Esophagus muscularis mucosa (tissue), 4 donors: ENCODE measurements at regions not wholly inside any gene's neighbourhood (a gene's known extent, or its start where the extent isn't known, plus 50 kb on each side); places are given as distances from the start of the nearest gene placed in this dataset.

Experiments used
- DNase-seq: peaks from one replicate; pipeline ENCODE4 v3.0.0-alpha.2; 2017; ENCODE audit errors: extremely low spot score
- H3K27ac ChIP-seq, 4 donors: fragments of 200-600 bp; sonication (generic); replicated peaks in 1 of 4; 1 replicate in 3 of 4; 2 replicates in 1 of 4; pipeline ENCODE4 v1.5.1; 2016 to 2019; ENCODE audit warnings: mild to moderate bottlenecking in 1 of 4
- H3K27me3 ChIP-seq, 4 donors: fragments of 200-600 bp; sonication (generic); one replicate each; pipeline versions ENCODE4 v1.5.1 to v1.6.0; 2016 to 2019
- H3K36me3 ChIP-seq, 4 donors: fragments of 200-600 bp; sonication (generic); one replicate each; pipeline ENCODE4 v1.5.1; 2016 to 2019
- H3K4me1 ChIP-seq, 4 donors: fragments of 200-600 bp; sonication (generic); one replicate each; pipeline ENCODE4 v1.5.1; 2016 to 2019
- H3K4me3 ChIP-seq, 4 donors: fragments of 200-600 bp; sonication (generic); 1 replicate in 2 of 4; 2 replicates in 2 of 4; pipeline ENCODE4 v1.5.1; 2016 to 2019; ENCODE audit warnings: mild to moderate bottlenecking in 4 of 4, moderate library complexity in 1 of 4
- H3K9me3 ChIP-seq, 4 donors: fragments of 200-600 bp; sonication (generic); 1 replicate in 3 of 4; 2 replicates in 1 of 4; pipeline ENCODE4 v1.5.1; 2016 to 2019
- CTCF ChIP-seq, 3 experiments: fragments of 200-600 bp in 2 of 3; fragments of 450-650 bp in 1 of 3; sonication (generic) in 2 of 3; IDR thresholded peaks; one replicate each; pipeline ENCODE4 v1.5.1; 2017 to 2019; ENCODE audit warnings: antibody characterized with exemption in 3 of 3, mild to moderate bottlenecking in 2 of 3, moderate library complexity in 1 of 3
- EP300 ChIP-seq: sonication (generic); formaldehyde crosslinking; IDR thresholded peaks from one replicate; pipeline ENCODE4 v1.6.1; 2017; ENCODE audit warnings: antibody characterized with exemption
- POLR2A ChIP-seq: fragments of 450-650 bp; IDR thresholded peaks from one replicate; pipeline ENCODE4 v1.6.1; 2017; ENCODE audit warnings: antibody characterized with exemption, moderate library complexity, mild to moderate bottlenecking, low read depth
- POLR2AphosphoS5 ChIP-seq, 2 donors: sonication (generic); formaldehyde crosslinking; IDR thresholded peaks; one replicate each; pipeline ENCODE4 v1.6.1; 2017; ENCODE audit warnings: antibody characterized with exemption in 2 of 2
- WGBS: methylation state at CpG from one replicate; pipeline ENCODE4 v1.1.5; 2018; 5-methylcytosine and 5-hydroxymethylcytosine counted together
- intact Hi-C: fragments of 100-400 bp; cut with DNase I; formaldehyde crosslinking; loops from one replicate; pipeline ENCODE4 v1.15.1; 2023

GRCh38 chr16:63904182-63904581 is 1217.7 kb downstream of the CDH11 start:
- H3K27ac ChIP-seq: no peak overlapping the region
- H3K36me3 ChIP-seq: no peaks in the 10 kb centered on the region
- H3K4me3 ChIP-seq: no peak overlapping the region
- TF ChIP-seq CTCF (IDR thresholded peaks at IDR 0.05): no peak
- no peak for TF ChIP-seq EP300
- no peak for TF ChIP-seq POLR2A
- TF ChIP-seq POLR2AphosphoS5 (IDR thresholded peaks at IDR 0.05): no peak
- intact Hi-C loops: no loop called here
- H3K27me3 ChIP-seq: no peaks in the 10 kb centered on the region
- no peak for DNase-seq
- no peaks in the 10 kb centered on the region for H3K4me1 ChIP-seq
- no peaks in the 10 kb centered on the region for H3K9me3 ChIP-seq

- H3K4me3 ChIP-seq: no peak overlapping the region
- DNase-seq: no peak
- no peak for TF ChIP-seq POLR2A
- no peaks in the 10 kb centered on the region for H3K36me3 ChIP-seq
- intact Hi-C loops: no loop called here
- no peaks in the 10 kb centered on the region for H3K4me1 ChIP-seq
- H3K9me3 ChIP-seq: no peaks in the 10 kb centered on the region
- no peak overlapping the region for H3K27ac ChIP-seq
- H3K27me3 ChIP-seq: no peaks in the 10 kb centered on the region
- WGBS: 87% methylated on average over 2 of the region's 2 CpGs
Measured at GRCh38 chr16:63896383-63897109, 1225.3 kb downstream of the CDH11 start.

- intact Hi-C loops: no loop called here
- DNase-seq: no peak
- H3K27ac ChIP-seq: no peak overlapping the region
- H3K9me3 ChIP-seq: no peaks in the 10 kb centered on the region
- peaks cover 0 to 14% (median 10%) of the 10 kb centered on the region in 4 donors for H3K4me1 ChIP-seq
- no peak overlapping the region for H3K4me3 ChIP-seq
- no peak for TF ChIP-seq CTCF (IDR thresholded peaks at IDR 0.05)
- TF ChIP-seq EP300: no peak
- no peak for TF ChIP-seq POLR2AphosphoS5 (IDR thresholded peaks at IDR 0.05)
- TF ChIP-seq POLR2A: no peak
- H3K36me3 ChIP-seq: no peaks in the 10 kb centered on the region
- H3K27me3 ChIP-seq: no peaks in the 10 kb centered on the region
Measured at GRCh38 chr16:63890723-63891122, 1231.1 kb downstream of the CDH11 start.

GRCh38 chr16:63890081-63890480 is 1231.8 kb downstream of the CDH11 start:
- Histone ChIP-seq H3K4me3 (no peak overlapping the region), H3K27me3 (no peaks in the 10 kb centered on the region), H3K36me3 (no peaks in the 10 kb centered on the region), H3K9me3 (no peaks in the 10 kb centered on the region), H3K27ac (no peak overlapping the region), H3K4me1 (peaks cover 0 to 14% (median 10%) of the 10 kb centered on the region in 4 donors)
- TF ChIP-seq POLR2A: no peak
- intact Hi-C loops: no loop called here
- 5% methylated on average over 1 of the region's 1 CpG for WGBS
- DNase-seq: no peak

GRCh38 chr16:63883091-63883490 is 1238.8 kb downstream of the CDH11 start:
- intact Hi-C loops: no loop called here
- TF ChIP-seq CTCF (IDR thresholded peaks at IDR 0.05): no peak
- no peak for TF ChIP-seq POLR2A
- TF ChIP-seq EP300: no peak
- TF ChIP-seq POLR2AphosphoS5 (IDR thresholded peaks at IDR 0.05): no peak

GRCh38 chr16:63882576-63882975 is 1239.3 kb downstream of the CDH11 start:
- H3K27ac ChIP-seq: no peak overlapping the region
- no peaks in the 10 kb centered on the region for H3K4me1 ChIP-seq
- no peaks in the 10 kb centered on the region for H3K9me3 ChIP-seq
- TF ChIP-seq POLR2AphosphoS5 (IDR thresholded peaks at IDR 0.05) (no peak), POLR2A (no peak)
- H3K4me3 ChIP-seq: no peak overlapping the region
- H3K27me3 ChIP-seq: no peaks in the 10 kb centered on the region
- H3K36me3 ChIP-seq: no peaks in the 10 kb centered on the region
- no peak for DNase-seq
- intact Hi-C loops: no loop called here

More at GRCh38 chr16:63883091-63883490, 1238.8 kb downstream of the CDH11 start:
- H3K4me3 ChIP-seq: no peak overlapping the region
- no peaks in the 10 kb centered on the region for H3K4me1 ChIP-seq
- no peaks in the 10 kb centered on the region for H3K36me3 ChIP-seq
- no peaks in the 10 kb centered on the region for H3K9me3 ChIP-seq
- no peak for DNase-seq
- no peaks in the 10 kb centered on the region for H3K27me3 ChIP-seq
- no peak overlapping the region for H3K27ac ChIP-seq
